A673 (cell line): ENCODE measurements at regions not wholly inside any gene's neighbourhood (a gene's known extent, or its start where the extent isn't known, plus 50 kb on each side); places are given as distances from the start of the nearest gene placed in this dataset.

Source experiments
- BruUV-seq: library from RNA; stranded (reverse); fragments of 400-500 nt; replicated peaks from 2 replicates; lab custom pipeline; 2021; lab: Mats Ljungman, UMichigan
- CTCF ChIA-PET: fragments of 300-600 bp; sonication (Branson Sonifier 250); formaldehyde crosslinking; loops from one replicate; lab custom pipeline; 2022; ENCODE audit warnings: antibody characterized with exemption; lab: Charles Lee
- POLR2A ChIA-PET: fragments of 300-600 bp; sonication (Branson Sonifier 250); formaldehyde crosslinking; loops from one replicate; lab custom pipeline; 2022; ENCODE audit warnings: antibody characterized with exemption; ENCODE audit not compliant: low non-redundant PET; lab: Charles Lee
- DNase-seq: peaks from one replicate; pipeline ENCODE4 v3.0.0-alpha.2; 2015; ENCODE audit warnings: low spot score
- H3K27ac ChIP-seq: fragments of 200-600 bp; sonication (generic); 2 replicates; pipeline ENCODE4 v1.5.1; 2016; ENCODE audit warnings: mixed run types, low read depth, mild to moderate bottlenecking, mixed read lengths, antibody characterized with exemption, low read length; ENCODE audit not compliant: poor library complexity, severe bottlenecking
- H3K27me3 ChIP-seq: fragments of 200-600 bp; sonication (generic); replicated peaks from 2 replicates; pipeline ENCODE4 v1.6.1; 2017; ENCODE audit warnings: mixed run types, low read depth, mild to moderate bottlenecking, mixed read lengths, antibody characterized with exemption, low read length; ENCODE audit not compliant: insufficient read depth, poor library complexity
- H3K36me3 ChIP-seq: fragments of 200-600 bp; sonication (generic); 2 replicates; pipeline ENCODE4 v1.6.1; 2016; ENCODE audit warnings: mixed run types, mild to moderate bottlenecking, mixed read lengths, antibody characterized with exemption, low read length; ENCODE audit not compliant: insufficient read depth, poor library complexity, severe bottlenecking
- H3K4me1 ChIP-seq: fragments of 200-600 bp; sonication (generic); 2 replicates; pipeline ENCODE4 v1.6.1; 2017; ENCODE audit warnings: mixed run types, mild to moderate bottlenecking, mixed read lengths, antibody characterized with exemption, low read length; ENCODE audit not compliant: insufficient read depth, poor library complexity, severe bottlenecking
- H3K4me3 ChIP-seq: fragments of 200-600 bp; sonication (generic); 2 replicates; pipeline ENCODE4 v1.5.1; 2016; ENCODE audit warnings: low read depth, mixed run types, mild to moderate bottlenecking, mixed read lengths, low read length; ENCODE audit not compliant: poor library complexity, severe bottlenecking
- H3K9me3 ChIP-seq: fragments of 200-600 bp; sonication (generic); 2 replicates; pipeline ENCODE4 v1.6.1; 2016; ENCODE audit warnings: mixed run types, low read depth, mild to moderate bottlenecking, mixed read lengths, antibody characterized with exemption, low read length; ENCODE audit not compliant: poor library complexity, severe bottlenecking
- CTCF ChIP-seq: fragments of 300-800, 200-600 bp; sonication (generic); conservative IDR thresholded peaks from 2 replicates; pipeline ENCODE4 v1.5.1; 2017; ENCODE audit warnings: low read depth, mild to moderate bottlenecking, antibody characterized with exemption, low read length, moderate library complexity, mixed read lengths
- EZH2 ChIP-seq: fragments of 200-600 bp; sonication (generic); IDR thresholded peaks from 2 replicates; pipeline ENCODE4 v1.6.1; 2017; ENCODE audit warnings: borderline replicate concordance, low read depth, mild to moderate bottlenecking, mixed read lengths, antibody characterized with exemption, low read length; ENCODE audit not compliant: poor library complexity, severe bottlenecking
- intact Hi-C: fragments of 100-400 bp; cut with micrococcal nuclease; formaldehyde crosslinking; loops from one replicate; pipeline ENCODE4 v1.10.0; 2022; ENCODE audit not compliant: unreplicated experiment

GRCh38 chr14:71328183-71328582 lies 420.9 kb downstream of the PCNX1 start:
- no peak for DNase-seq
- Histone ChIP-seq H3K27ac (no peak overlapping the region), H3K4me3 (no peak overlapping the region), H3K36me3 (no peaks in the 10 kb centered on the region), H3K4me1 (peaks cover 35% of the 10 kb centered on the region), H3K27me3 (no peaks in the 10 kb centered on the region), H3K9me3 (no peaks in the 10 kb centered on the region)
- ChIA-PET CTCF (no interaction called here), POLR2A (no interaction called here)
- TF ChIP-seq EZH2 (no peak), CTCF (no peak)
- no TSS peak for BruUV-seq
- intact Hi-C loops: loop anchor here (10.0 kb wide), 2 partner anchors 397 to 527 kb away; no protein-coding TSS in a partner anchor

DNA sequence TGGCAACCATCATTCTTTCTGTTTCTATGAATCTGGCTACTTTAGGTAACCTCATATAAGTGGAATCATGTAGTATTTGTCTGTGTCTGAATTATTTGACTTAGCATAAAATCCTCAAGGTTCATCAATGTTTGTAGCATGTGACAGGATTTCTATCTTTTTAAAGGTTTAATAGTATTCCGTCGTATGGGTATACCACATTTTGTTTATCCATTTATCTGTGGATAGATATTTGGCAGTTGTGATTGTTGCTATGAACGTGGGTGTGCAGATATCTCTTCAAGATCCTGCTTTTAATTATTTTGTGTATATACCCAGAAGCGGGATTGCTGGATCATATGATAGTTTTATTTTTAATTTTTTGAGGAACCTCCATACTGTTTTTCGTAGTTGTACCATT lies 421.7 kb downstream of the PCNX1 start:
- POLR2A ChIA-PET: no interaction called here
- CTCF ChIA-PET: no interaction called here
- no peak overlapping the region for H3K4me3 ChIP-seq
- H3K27ac ChIP-seq: no peak overlapping the region
- no peak for DNase-seq
- BruUV-seq: no TSS peak
- peaks cover 28% of the 10 kb centered on the region for H3K4me1 ChIP-seq
- no peaks in the 10 kb centered on the region for H3K36me3 ChIP-seq
- no peaks in the 10 kb centered on the region for H3K9me3 ChIP-seq
- H3K27me3 ChIP-seq: no peaks in the 10 kb centered on the region
- intact Hi-C loops: loop anchor here (10.0 kb wide), 2 partner anchors 396 to 526 kb away; no protein-coding TSS in a partner anchor
- no peak for TF ChIP-seq CTCF
- TF ChIP-seq EZH2: no peak

DNA sequence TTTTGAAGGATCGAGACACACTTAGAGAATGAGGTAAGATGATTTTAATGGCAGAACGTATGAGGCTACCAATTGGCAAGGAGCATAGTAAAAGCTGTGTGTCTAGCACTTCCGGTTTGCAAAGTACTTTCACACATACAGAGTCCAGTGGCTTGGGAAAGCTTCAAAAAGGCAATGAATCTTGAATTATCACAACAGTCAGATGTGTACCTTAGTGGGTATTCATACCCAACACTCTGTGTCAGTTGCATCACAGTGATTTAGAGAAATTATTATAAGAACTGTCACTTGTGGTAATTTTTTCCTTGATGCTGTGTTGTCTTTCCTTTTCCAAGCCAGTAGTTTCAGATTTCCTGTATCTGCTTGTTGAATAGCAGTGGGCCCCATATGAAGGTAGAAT lies 424.1 kb downstream of the PCNX1 start:
- Histone ChIP-seq H3K4me1 (peaks cover 7% of the 10 kb centered on the region), H3K9me3 (no peaks in the 10 kb centered on the region), H3K27ac (no peak overlapping the region), H3K27me3 (no peaks in the 10 kb centered on the region), H3K4me3 (no peak overlapping the region), H3K36me3 (no peaks in the 10 kb centered on the region)
- TF ChIP-seq CTCF (no peak), EZH2 (no peak)
- intact Hi-C loops: no loop called here
- BruUV-seq: no TSS peak
- CTCF ChIA-PET: no interaction called here
- DNase-seq: no peak
- POLR2A ChIA-PET: no interaction called here
